Left kidney (tissue), 1 donor: ENCODE measurements at regions not wholly inside any gene's neighbourhood (a gene's known extent, or its start where the extent isn't known, plus 50 kb on each side); places are given as distances from the start of the nearest gene placed in this dataset.
A peak's percentile ranks its signal among the peaks of the same experiment; 100 is the strongest.
"Not testable (repeated sequence)": the region's sequence is repeated elsewhere in the genome, so short reads cannot be mapped to it uniquely, and the experiment has no call there.

Source experiments
- DNase-seq: peaks from one replicate; pipeline ENCODE4 v3.0.0-alpha.2; 2013

DNA sequence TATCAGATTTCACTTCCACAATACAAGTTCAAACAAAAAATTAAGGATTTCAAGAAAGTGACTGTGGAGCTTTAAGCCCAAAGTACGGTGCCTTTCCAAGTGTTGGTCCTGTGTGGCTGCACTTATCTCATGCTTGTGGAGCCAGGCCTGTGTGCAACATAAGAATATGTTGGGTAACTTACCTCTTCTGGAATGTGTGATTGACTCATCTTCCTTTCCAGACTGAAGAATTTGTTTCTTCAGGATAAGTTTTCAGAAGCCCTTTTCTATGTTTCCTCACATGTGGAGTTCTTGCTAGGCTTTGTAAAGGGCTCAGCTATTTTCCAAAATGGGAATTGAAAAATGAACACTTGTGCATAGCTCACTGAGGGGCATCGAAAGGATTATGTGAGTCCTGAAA lies 485.1 kb upstream of the PAPPA start:
- DNase-seq: no peak

GRCh38 chr9:115671236-115671962 lies 482.2 kb upstream of the PAPPA start:
- no peak for DNase-seq

DNA sequence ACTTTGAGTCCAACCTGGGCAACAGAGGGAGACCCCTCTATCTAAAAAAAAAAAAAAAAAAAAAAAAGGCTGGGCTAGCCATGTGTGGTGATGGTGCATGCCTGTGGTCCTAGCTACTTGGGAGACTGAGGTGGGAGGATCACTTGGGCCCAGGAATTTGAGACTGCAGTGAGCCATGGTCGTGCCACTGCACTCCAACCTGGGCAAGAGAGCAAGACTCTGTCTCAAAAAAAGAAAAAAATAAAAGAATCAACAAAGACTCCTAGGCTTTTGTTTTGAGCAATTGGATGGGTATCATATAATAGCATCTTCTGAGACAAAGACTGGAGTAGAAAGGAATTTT lies 481.7 kb upstream of the PAPPA start:
- no peak for DNase-seq

- DNase-seq: peak; percentile 43
These were observed 480.9 kb upstream of the PAPPA start for GRCh38 chr9:115672477-115673316.

DNA sequence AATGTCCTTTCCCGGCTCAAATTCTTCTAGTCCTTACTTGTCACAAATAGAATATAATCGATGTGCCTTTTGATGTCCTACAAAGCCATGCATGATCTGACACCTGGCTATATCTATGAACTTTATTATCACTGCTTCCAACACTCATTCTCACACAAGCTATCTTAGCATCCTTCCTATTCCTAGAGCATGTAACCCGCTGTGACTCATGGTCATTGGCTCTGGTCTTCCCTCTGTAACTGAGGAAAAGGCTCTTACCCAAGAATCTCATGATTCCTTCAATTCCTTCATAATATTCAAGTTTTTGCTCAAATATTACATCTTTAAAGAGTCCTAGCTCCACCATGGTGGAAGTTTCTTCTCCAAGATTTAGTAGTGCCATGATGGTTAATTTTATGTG lies 480.0 kb upstream of the PAPPA start:
- no peak for DNase-seq

- DNase-seq: no peak
These were observed 479.5 kb upstream of the PAPPA start for GRCh38 chr9:115674091-115674490.

DNA sequence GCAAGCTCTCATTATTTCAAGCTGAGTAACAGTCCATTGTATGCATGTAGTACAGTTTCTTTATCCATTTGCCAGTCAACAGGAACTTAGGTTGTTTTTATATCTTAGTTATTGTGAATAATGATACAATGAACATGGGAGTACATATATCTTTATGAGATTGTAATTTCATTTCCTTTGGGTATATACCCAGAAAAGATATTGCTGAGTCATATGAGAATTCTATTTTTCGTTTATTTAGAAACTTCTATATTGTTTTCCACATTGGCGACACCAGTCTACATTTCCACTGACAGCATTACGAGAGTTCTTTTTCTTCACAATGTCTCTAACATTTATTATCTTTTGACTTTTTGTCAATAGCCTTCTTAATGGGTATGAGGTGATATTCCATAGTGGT lies 477.8 kb upstream of the PAPPA start:
- no peak for DNase-seq

DNA sequence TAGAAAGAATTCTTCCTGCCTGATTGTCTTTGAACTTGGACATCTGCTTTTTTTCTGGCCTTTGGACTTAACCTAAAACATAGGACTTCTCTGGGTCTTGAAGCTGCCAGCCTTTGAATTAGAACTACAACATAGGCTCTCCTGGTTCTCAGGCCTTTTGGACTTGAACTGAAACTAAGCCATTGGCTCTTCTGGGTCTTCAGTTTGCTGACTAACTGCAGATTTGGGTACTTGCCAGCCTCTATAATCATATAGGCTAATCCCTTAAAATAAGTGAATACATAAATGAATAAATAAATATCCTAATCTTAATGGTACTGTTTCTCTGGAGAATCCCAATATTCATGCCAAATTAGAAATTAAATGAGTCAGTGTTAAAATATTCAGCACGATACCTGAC lies 473.4 kb upstream of the PAPPA start:
- DNase-seq: no peak

DNA sequence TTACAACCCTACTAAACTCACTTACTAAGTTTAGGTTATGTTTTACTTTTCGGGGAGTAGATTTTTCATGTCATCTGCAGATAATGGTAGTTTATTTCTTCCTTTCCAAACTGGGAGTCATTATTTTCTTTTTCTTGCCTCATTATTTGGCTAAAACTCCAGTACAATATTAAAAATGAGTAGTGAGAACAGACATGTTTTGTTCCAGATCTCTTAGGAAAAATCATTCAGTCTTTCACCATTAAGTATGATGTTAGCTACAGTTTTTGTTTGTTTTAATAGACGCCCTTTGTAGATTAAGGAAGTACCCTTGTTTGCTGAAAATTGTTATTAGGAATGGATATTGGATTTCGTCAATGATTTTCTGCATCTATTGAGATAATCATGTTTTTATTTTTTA lies 472.0 kb upstream of the PAPPA start:
- no peak for DNase-seq

- DNase-seq: no peak
These were observed 467.5 kb upstream of the PAPPA start for GRCh38 chr9:115686069-115686468.

DNA sequence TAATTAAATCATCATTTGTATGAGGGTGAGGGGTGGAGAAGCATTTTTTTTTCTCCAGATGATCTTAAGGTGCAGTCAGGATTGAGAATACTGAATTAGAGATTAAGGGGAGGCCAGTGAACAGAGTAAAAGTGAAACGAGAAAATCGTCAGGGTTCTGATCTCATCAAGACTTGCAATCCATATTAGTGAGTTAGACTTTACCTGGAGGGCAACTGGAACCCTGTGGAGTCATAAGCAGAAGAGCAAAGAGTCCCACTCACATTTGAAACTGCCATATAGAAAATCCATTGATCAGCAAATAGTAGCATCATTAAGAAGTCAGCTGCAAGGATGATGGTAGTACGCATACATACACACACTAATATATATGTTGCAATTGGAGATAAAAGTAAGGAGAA lies 466.2 kb upstream of the PAPPA start:
- no peak for DNase-seq

DNA sequence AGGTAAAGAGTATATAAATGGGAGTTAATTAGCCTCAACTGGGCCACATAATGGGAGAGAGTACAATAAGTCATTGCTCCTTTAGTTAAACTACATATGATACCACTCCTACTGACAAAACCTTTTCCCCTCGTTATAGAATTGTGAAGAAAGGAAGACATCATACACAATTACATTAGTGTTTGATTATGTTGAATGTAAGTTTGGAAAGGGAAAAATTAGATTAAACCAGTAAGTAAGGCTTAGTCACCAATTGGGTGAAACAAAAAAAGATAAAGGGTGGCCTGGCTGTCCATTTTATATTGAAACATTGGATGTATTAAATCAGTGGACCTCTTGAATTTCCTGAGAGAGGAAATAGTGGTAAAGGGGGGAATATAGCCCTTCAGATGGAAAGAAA lies 464.3 kb upstream of the PAPPA start:
- no peak for DNase-seq

DNA sequence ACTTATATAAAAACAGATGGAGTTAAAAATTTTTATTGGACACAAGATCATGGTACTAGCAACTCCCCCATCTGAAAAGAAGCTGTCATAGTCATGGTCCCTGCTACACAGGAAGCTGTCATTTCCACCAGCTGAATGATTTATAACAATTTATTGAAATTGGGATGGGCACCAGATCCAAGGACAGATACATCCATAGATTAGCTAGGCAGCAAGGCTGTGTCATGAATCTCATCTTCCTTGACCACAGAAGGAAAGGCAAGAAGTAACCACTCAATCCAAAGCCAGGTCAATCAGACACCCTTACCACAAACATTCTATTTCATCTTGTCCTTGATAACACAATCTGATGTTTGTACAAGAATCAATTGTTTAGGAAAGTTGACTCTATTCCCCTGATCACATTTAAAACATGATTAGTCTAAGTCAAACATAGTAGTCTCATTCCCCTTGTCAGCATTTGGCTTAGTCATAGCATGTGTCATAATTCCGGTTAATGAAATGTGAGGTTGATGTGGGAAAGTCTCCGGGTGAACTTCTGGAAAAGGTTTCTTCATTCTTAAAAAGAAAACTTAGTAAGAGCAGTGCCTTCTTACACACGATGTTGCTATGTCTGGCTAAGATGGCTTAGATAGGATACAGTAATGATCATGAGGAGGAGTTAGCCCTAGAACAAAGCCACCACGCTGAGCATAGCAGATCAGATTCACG lies 462.6 kb upstream of the PAPPA start:
- no peak for DNase-seq

GRCh38 chr9:115691693-115692092 lies 461.9 kb upstream of the PAPPA start:
- DNase-seq: no peak

DNA sequence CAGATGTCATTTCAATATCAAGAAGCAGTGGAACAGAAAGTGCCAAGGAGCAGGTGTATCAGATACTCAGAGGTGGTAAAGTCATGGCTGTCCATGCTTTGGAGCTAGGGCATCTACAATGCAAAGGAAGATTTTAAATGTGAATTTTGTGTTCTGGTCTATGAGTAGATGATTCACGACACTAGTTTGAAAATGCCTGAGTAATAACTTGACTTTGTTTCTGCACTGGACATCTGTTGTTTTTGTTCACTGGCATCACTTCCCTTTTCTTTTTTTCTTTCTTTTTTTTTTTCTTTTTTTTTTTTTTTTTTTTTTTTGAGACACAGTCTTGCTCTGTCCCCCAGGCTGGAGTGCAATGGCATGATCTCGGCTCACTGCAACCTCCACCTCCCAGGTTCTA lies 460.7 kb upstream of the PAPPA start:
- not testable (repeated sequence) for DNase-seq

DNA sequence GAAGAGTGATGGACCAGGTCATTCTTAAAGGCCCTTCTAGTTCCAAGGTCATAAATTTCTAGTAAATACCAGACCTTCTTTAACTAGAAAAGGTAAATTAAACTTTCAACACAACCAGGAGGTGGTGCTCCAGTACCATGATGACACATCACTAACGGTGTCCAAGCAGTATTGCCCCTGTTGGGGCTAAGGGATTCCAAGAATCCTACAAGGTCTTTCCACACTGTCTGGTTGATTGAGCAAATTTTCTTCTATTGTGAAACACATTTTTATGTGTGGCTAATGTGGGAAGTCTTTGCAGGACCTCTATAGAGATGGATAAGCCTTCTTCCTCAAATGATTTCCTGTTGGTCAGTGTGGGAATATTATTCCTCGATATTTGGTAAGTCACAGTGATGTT lies 459.6 kb upstream of the PAPPA start:
- no peak for DNase-seq

- no peak for DNase-seq
These were observed 458.6 kb upstream of the PAPPA start for GRCh38 chr9:115694991-115695390.

DNA sequence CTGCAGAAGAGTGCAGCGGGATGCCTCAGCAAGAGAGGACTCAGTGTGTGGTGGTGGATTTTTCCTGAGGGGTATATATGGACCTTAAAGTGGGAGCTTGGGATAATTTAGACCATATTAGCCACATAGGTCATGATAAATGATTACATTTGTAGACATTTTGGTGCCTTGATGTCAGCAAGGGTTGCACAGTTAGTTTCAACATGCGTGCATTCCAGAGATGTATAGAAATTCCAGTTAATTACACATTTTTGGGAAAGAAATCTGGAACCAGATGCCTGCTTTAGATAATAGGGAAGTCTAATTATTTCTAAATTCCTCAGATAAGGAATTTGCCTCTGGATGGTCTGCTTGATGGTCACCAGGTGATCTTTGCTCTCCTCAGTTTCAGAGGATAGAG lies 440.6 kb upstream of the PAPPA start:
- DNase-seq: no peak

- no peak for DNase-seq
These were observed 437.9 kb upstream of the PAPPA start for GRCh38 chr9:115715666-115716065.

- DNase-seq: no peak
These were observed 436.3 kb upstream of the PAPPA start for GRCh38 chr9:115717298-115717697.

DNA sequence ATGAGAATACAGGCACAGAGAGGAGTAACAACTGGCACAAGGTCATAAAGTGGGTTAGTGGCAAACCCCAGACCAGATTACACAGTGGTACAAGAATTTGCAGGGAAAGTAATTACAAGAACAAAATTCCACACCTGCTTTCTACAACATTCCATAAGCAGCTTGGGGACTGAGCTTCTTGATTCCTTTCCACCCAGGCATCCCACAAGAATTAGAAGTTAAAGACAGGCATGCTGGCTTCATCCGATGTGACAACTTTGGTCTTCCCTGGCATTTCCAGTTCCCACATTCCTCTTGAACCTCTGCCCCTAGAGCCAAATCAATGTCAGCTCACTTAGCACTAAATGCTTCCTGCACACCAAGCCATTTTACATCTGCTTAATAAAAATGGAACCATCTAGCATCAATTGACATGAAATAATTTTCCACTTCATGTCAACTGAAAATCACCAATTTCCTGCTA lies 435.8 kb upstream of the PAPPA start:
- DNase-seq: no peak

- DNase-seq: no peak
These were observed 423.2 kb upstream of the PAPPA start for GRCh38 chr9:115730396-115730795.

GRCh38 chr9:115730845-115731244 lies 422.7 kb upstream of the PAPPA start:
- no peak for DNase-seq
